Neural cell (in vitro differentiated cells): ENCODE measurements at regions not wholly inside any gene's neighbourhood (a gene's known extent, or its start where the extent isn't known, plus 50 kb on each side); places are given as distances from the start of the nearest gene placed in this dataset.

Experiments used
- H2AFZ ChIP-seq: fragments of 200-600, 300-800 bp; sonication (generic), shearing (Covaris generic); 2 replicates; pipeline ENCODE4 v1.6.0; 2014; ENCODE audit warnings: low read depth, mild to moderate bottlenecking, antibody characterized with exemption, low read length, moderate library complexity
- H3F3A ChIP-seq: fragments of 200-600 bp; shearing (Covaris generic); 2 replicates; pipeline ENCODE4 v1.6.1; 2016; ENCODE audit warnings: mild to moderate bottlenecking, moderate library complexity, mixed read lengths, antibody characterized with exemption, low read length; ENCODE audit not compliant: insufficient read depth, poor library complexity, severe bottlenecking
- H3K27ac ChIP-seq: fragments of 200-600, 300-800 bp; sonication (generic), shearing (Covaris generic); 2 replicates; pipeline ENCODE4 v1.5.1; 2014; ENCODE audit warnings: mild to moderate bottlenecking, low read length, moderate library complexity
- H3K27me3 ChIP-seq: fragments of 300-800, 200-600 bp; sonication (generic), shearing (Covaris generic); 2 replicates; pipeline ENCODE4 v1.6.0; 2014; ENCODE audit warnings: mild to moderate bottlenecking, low read depth, low read length, moderate library complexity; ENCODE audit not compliant: insufficient read depth
- H3K36me3 ChIP-seq: fragments of 300-800, 200-600 bp; sonication (generic), shearing (Covaris generic); 2 replicates; pipeline ENCODE4 v1.5.1; 2014; ENCODE audit warnings: mild to moderate bottlenecking, antibody characterized with exemption, low read length, moderate library complexity; ENCODE audit not compliant: insufficient read depth
- H3K4me2 ChIP-seq: fragments of 300-800, 200-600 bp; sonication (generic), shearing (Covaris generic); 2 replicates; pipeline ENCODE4 v1.6.0; 2014; ENCODE audit warnings: mild to moderate bottlenecking, low read length
- H3K4me3 ChIP-seq: fragments of 300-800, 200-600 bp; sonication (generic), shearing (Covaris generic); 2 replicates; pipeline ENCODE4 v1.5.1; 2014; ENCODE audit warnings: mild to moderate bottlenecking, low read length, moderate library complexity
- H3K79me2 ChIP-seq: fragments of 200-600 bp; shearing (Covaris generic); replicated peaks from 2 replicates; pipeline ENCODE4 v1.6.0; 2014; ENCODE audit warnings: mild to moderate bottlenecking, low read length, moderate library complexity; ENCODE audit not compliant: insufficient read depth
- H3K9ac ChIP-seq: fragments of 300-800, 200-600 bp; sonication (generic), shearing (Covaris generic); 2 replicates; pipeline ENCODE4 v1.6.1; 2016; ENCODE audit warnings: mild to moderate bottlenecking, low read length, mixed read lengths
- H3K9me2 ChIP-seq: fragments of 200-600 bp; shearing (Covaris generic); 2 replicates; pipeline ENCODE4 v1.6.1; 2016; ENCODE audit warnings: mild to moderate bottlenecking, low read length, mixed read lengths; ENCODE audit not compliant: insufficient read depth
- H3K9me3 ChIP-seq: fragments of 200-600, 300-800 bp; sonication (generic), shearing (Covaris generic); 2 replicates; pipeline ENCODE4 v1.6.1; 2016; ENCODE audit warnings: mild to moderate bottlenecking, mixed run types, low read length, moderate library complexity, mixed read lengths
- H4K20me1 ChIP-seq: fragments of 200-600 bp; shearing (Covaris generic); 2 replicates; pipeline ENCODE4 v1.6.1; 2016; ENCODE audit warnings: mild to moderate bottlenecking, mixed run types; ENCODE audit not compliant: insufficient read depth
- CTCF ChIP-seq: fragments of 450-650 bp; IDR thresholded peaks from 2 replicates; pipeline ENCODE4 v1.5.1; 2014; ENCODE audit warnings: antibody characterized with exemption, mild to moderate bottlenecking, moderate library complexity; ENCODE audit not compliant: poor library complexity, severe bottlenecking
- EP300 ChIP-seq: fragments of 450-650 bp; conservative IDR thresholded peaks from 2 replicates; pipeline ENCODE4 v1.6.1; 2014; ENCODE audit warnings: antibody characterized with exemption, mild to moderate bottlenecking, moderate library complexity; ENCODE audit not compliant: poor library complexity, severe bottlenecking
- EZH2 ChIP-seq: fragments of 200-600, 300-800 bp; shearing (Covaris generic), sonication (generic); IDR thresholded peaks from 2 replicates; pipeline ENCODE4 v1.6.1; 2014; ENCODE audit warnings: antibody characterized with exemption, low read length, borderline replicate concordance, mild to moderate bottlenecking; ENCODE audit not compliant: insufficient read depth, poor library complexity, severe bottlenecking
- MXI1 ChIP-seq: fragments of 450-650 bp; conservative IDR thresholded peaks from 2 replicates; pipeline ENCODE4 v1.6.1; 2014; ENCODE audit warnings: antibody characterized with exemption, mild to moderate bottlenecking; ENCODE audit not compliant: poor library complexity, severe bottlenecking
- POLR2AphosphoS5 ChIP-seq: IDR thresholded peaks from 2 replicates; pipeline ENCODE4 v1.6.1; 2012
- RAD21 ChIP-seq: fragments of 450-650 bp; conservative IDR thresholded peaks from 2 replicates; pipeline ENCODE4 v1.6.1; 2014; ENCODE audit warnings: antibody characterized with exemption, mild to moderate bottlenecking, moderate library complexity
- REST ChIP-seq: IDR thresholded peaks from 2 replicates; pipeline ENCODE4 v1.6.1; 2012; ENCODE audit warnings: borderline replicate concordance
- SMC3 ChIP-seq: fragments of 450-650 bp; conservative IDR thresholded peaks from 2 replicates; pipeline ENCODE4 v1.6.1; 2014; ENCODE audit warnings: antibody characterized with exemption, mild to moderate bottlenecking, moderate library complexity; ENCODE audit not compliant: poor library complexity
- TAF1 ChIP-seq: IDR thresholded peaks from 2 replicates; pipeline ENCODE4 v1.6.1; 2012; ENCODE audit warnings: low read depth

GRCh38 chr4:25535278-25535677 is 120.4 kb upstream of the SLC34A2 start:
- Histone ChIP-seq H3K9me3 (no peaks in the 10 kb centered on the region), H3K36me3 (no peaks in the 10 kb centered on the region), H4K20me1 (no peaks in the 10 kb centered on the region), H2AFZ (no peak overlapping the region), H3K27ac (no peak overlapping the region), H3K9me2 (no peaks in the 10 kb centered on the region), H3K4me3 (no peak overlapping the region), H3K79me2 (no peaks in the 10 kb centered on the region), H3K9ac (no peak overlapping the region), H3K27me3 (no peaks in the 10 kb centered on the region), H3F3A (no peaks in the 10 kb centered on the region), H3K4me2 (no peak overlapping the region)
- TF ChIP-seq CTCF (no peak), POLR2AphosphoS5 (peak; percentile 24)

- Histone ChIP-seq H3K4me3 (no peak overlapping the region), H3F3A (no peaks in the 10 kb centered on the region), H3K4me2 (no peak overlapping the region), H3K9me2 (no peaks in the 10 kb centered on the region), H3K9me3 (no peaks in the 10 kb centered on the region), H3K9ac (no peak overlapping the region), H3K27ac (no peak overlapping the region), H3K27me3 (no peaks in the 10 kb centered on the region), H3K79me2 (no peaks in the 10 kb centered on the region), H3K36me3 (no peaks in the 10 kb centered on the region), H4K20me1 (no peaks in the 10 kb centered on the region), H2AFZ (no peak overlapping the region)
- TF ChIP-seq EZH2 (no peak), REST (no peak), MXI1 (no peak), CTCF (no peak), RAD21 (no peak), EP300 (no peak), POLR2AphosphoS5 (no peak), SMC3 (no peak), TAF1 (no peak)
Observed at GRCh38 chr4:25535701-25536473, 119.8 kb upstream of the SLC34A2 start.
